Immature natural killer cell (primary cell): ENCODE measurements at regions not wholly inside any gene's neighbourhood (a gene's known extent, or its start where the extent isn't known, plus 50 kb on each side); places are given as distances from the start of the nearest gene placed in this dataset.
"Not testable (repeated sequence)": the region's sequence is repeated elsewhere in the genome, so short reads cannot be mapped to it uniquely, and the experiment has no call there.

Experiments used
- DNase-seq, 3 donors: peaks; one replicate each; pipeline ENCODE4 v3.0.0; 2022; ENCODE audit warnings: mixed read lengths in 1 of 3
- H3K27ac Mint-ChIP-seq, 6 donors: one replicate each; pipeline ENCODE4 v1.8.0; 2020; ENCODE audit warnings: mixed read lengths in 6 of 6, mild to moderate bottlenecking in 5 of 6, inconsistent platforms in 4 of 6, moderate library complexity in 3 of 6
- H3K27me3 Mint-ChIP-seq, 3 donors: one replicate each; pipeline ENCODE4 v1.8.0; 2020 to 2021; ENCODE audit warnings: low read depth in 3 of 3, mild to moderate bottlenecking in 3 of 3, mixed read lengths in 3 of 3, moderate library complexity in 3 of 3, inconsistent platforms in 1 of 3
- H3K36me3 Mint-ChIP-seq, 3 donors: one replicate each; pipeline ENCODE4 v1.8.0; 2020; ENCODE audit warnings: mixed read lengths in 3 of 3, inconsistent platforms in 2 of 3, mild to moderate bottlenecking in 2 of 3
- H3K4me1 Mint-ChIP-seq, 2 donors: one replicate each; pipeline ENCODE4 v1.8.0; 2020; ENCODE audit warnings: inconsistent platforms in 2 of 2, mild to moderate bottlenecking in 2 of 2, mixed read lengths in 2 of 2, moderate library complexity in 1 of 2
- H3K4me3 Mint-ChIP-seq, 5 donors: one replicate each; pipeline ENCODE4 v1.8.0; 2020; ENCODE audit warnings: mild to moderate bottlenecking in 5 of 5, mixed read lengths in 5 of 5, inconsistent platforms in 3 of 5, moderate library complexity in 3 of 5
- H3K9me3 Mint-ChIP-seq, 6 donors: one replicate each; pipeline ENCODE4 v1.8.0; 2020; ENCODE audit warnings: mild to moderate bottlenecking in 6 of 6, mixed read lengths in 6 of 6, inconsistent platforms in 4 of 6, moderate library complexity in 3 of 6

DNA sequence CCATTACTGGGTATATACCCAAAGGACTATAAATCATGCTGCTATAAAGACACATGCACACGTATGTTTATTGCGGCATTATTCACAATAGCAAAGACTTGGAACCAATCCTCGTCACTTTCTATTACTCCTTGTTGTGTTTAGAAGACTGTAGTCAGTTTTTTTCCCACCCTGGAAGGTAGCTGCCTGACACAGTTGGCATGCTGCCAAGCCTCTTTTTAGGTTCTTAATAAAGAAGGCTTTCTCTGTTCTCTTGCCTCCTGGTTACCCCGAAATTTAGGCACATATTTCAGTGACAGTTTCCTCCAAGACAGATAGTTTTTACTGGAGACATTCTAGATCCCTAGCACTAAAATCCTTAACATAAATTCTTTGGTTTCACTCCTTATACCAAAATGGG, 205.4 kb upstream of the PCSK5 start:
- no peak for DNase-seq
- Mint-ChIP-seq H3K36me3 (no peaks in the 10 kb centered on the region), H3K9me3 (peaks cover 0 to 11% (median 3%) of the 10 kb centered on the region in 6 donors), H3K27me3 (no peaks in the 10 kb centered on the region), H3K4me3 (no peak overlapping the region), H3K4me1 (no peaks in the 10 kb centered on the region), H3K27ac (no peak overlapping the region)

DNA sequence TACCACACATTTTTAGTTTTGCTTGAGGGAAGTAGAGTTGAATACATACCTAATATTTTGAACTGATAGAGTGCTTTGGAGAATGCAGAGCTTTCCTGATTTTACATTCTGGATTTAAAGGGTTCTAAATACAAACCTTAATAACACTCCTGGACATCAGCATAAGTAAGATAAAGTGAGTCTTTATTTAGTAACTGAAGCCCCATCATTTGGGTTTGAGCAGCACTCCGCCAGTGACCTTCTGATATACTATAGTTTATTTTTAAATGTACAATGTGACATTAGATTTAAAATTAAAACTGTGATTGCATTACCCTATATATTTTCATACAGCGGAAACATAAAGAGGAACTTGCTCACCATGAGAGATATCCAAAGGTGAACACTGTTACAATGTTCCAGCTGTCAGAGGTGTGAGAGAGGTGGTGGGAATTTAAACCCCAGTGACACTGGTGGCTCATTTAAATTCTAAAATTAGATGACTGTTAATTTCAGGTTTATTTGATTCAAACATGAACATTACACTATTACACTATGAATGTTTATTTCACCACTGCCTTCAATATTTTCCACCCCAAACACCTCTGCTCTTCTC, 203.0 kb upstream of the PCSK5 start:
- DNase-seq, result no peak
- Mint-ChIP-seq H3K27me3 (peaks cover 0 to 3% (median 0%) of the 10 kb centered on the region in 3 donors), H3K27ac (no peak overlapping the region), H3K4me1 (peaks cover 0 to 4% of the 10 kb centered on the region in 2 donors), H3K4me3 (no peak overlapping the region), H3K36me3 (no peaks in the 10 kb centered on the region), H3K9me3 (peaks cover 0 to 10% (median 2%) of the 10 kb centered on the region in 6 donors)

DNA sequence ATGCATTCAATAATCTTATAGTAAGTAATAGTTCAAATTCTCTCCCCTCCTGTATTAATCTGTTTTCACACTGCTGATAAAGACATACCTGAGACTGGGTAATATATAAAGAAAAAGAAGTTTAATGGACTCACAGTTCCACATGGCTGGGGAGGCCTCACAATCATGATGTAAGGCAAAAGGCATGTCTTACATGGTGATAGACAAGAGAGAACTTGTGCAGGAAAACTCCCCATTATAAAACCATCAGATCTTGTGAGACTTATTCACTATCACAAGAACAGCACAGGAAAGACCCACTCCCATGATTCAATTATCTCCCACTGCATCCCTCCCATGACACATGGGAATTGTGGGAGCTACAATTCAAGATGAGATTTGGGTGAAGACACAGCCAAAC, 199.9 kb upstream of the PCSK5 start:
- not testable (repeated sequence) for H3K27ac Mint-ChIP-seq, H3K9me3 Mint-ChIP-seq, H3K4me3 Mint-ChIP-seq, DNase-seq, H3K36me3 Mint-ChIP-seq, H3K4me1 Mint-ChIP-seq, H3K27me3 Mint-ChIP-seq

DNA sequence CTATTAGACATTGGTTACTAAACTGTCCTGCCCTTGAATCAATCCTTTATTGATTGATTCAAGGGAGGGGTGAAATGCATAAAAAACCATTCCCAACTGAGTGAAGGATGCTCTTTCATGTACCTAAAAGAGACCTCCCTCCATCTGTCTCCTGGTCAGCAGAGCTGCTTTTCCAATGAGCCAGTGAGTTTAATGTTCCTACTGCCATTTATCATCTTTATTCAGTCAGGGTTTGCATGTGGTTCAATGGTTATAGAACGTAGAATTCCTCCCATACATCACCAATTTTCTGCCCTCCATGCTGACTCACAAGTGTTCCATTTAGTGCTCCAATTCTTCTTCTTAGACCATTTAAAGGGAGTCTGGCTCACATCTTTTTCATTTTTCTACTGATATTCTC, 199.1 kb upstream of the PCSK5 start:
- Mint-ChIP-seq H3K9me3 (peaks cover 0 to 3% (median 0%) of the 10 kb centered on the region in 6 donors), H3K4me3 (no peak overlapping the region), H3K27me3 (peaks cover 0 to 3% (median 2%) of the 10 kb centered on the region in 3 donors), H3K4me1 (peaks cover 0 to 7% of the 10 kb centered on the region in 2 donors), H3K36me3 (no peaks in the 10 kb centered on the region), H3K27ac (no peak overlapping the region)
- no peak for DNase-seq

DNA sequence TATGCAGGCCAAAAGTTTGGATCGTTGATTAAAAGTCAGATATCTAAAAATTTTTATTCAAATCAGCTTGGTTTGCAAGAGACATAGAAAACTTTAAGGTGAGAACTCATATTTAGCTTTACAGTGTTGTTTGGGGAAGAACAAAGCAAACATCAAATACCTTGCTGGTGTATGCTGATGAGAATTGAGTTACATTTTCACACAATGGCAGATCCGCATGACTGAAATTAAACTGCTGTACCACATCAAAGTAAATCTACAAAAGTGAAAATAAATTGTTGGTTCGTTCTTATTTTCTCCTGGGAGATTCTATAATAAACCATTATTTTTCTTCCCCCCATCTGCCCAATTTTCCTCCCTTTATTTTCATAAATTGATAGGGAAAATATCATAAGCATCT, 198.2 kb upstream of the PCSK5 start:
- H3K36me3 Mint-ChIP-seq, result no peaks in the 10 kb centered on the region
- peaks cover 0 to 4% (median 3%) of the 10 kb centered on the region in 3 donors for H3K27me3 Mint-ChIP-seq
- H3K4me3 Mint-ChIP-seq, result no peak overlapping the region
- H3K27ac Mint-ChIP-seq, result no peak overlapping the region
- DNase-seq, result no peak
- peaks cover 0 to 7% of the 10 kb centered on the region in 2 donors for H3K4me1 Mint-ChIP-seq
- peaks cover 0 to 5% (median 0%) of the 10 kb centered on the region in 6 donors for H3K9me3 Mint-ChIP-seq

DNA sequence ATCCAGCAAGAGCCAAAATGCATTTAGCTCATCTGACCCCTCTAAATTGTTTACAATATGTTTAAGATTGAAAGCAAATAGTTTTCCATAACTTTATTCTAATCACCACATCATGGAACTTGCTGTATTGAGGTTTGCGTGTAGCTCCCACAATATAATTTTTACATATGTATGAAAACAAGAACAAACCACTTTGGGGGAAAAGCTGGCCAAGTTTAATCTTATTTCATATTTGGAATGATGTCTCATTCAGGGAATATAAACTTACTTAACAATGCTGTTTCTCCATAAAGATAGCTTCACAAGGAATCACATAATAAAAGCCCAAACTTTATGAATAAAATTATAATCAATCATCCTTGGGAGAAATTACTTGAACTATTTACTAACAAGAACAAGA, 194.6 kb upstream of the PCSK5 start:
- H3K27me3 Mint-ChIP-seq, result peaks cover 0 to 4% (median 4%) of the 10 kb centered on the region in 3 donors
- H3K4me1 Mint-ChIP-seq, result peaks cover 0 to 7% of the 10 kb centered on the region in 2 donors
- peaks cover 0 to 3% (median 0%) of the 10 kb centered on the region in 6 donors for H3K9me3 Mint-ChIP-seq
- no peak overlapping the region for H3K27ac Mint-ChIP-seq
- no peak overlapping the region for H3K4me3 Mint-ChIP-seq
- DNase-seq, result no peak
- no peaks in the 10 kb centered on the region for H3K36me3 Mint-ChIP-seq

DNA sequence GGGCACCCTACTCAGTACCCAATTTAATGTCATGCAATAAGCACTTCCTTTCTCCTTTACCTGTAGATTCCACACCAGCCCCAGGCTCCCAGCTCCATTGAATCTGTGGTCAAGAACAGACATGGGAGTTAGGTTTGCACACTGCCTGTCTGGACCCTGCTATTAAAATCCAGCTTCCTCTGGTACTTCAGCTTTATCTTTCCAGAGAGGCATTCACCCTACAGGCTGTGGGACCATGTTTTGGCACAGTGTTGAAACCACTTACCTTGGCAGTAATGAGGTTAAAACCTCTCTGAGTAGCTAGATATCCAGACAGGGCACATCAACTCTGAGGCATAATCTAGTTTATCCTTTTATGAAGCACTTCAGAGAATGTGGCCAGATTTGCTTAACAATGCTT, 191.5 kb upstream of the PCSK5 start:
- H3K9me3 Mint-ChIP-seq, result peaks cover 0 to 3% (median 0%) of the 10 kb centered on the region in 6 donors
- peaks cover 0 to 4% (median 2%) of the 10 kb centered on the region in 3 donors for H3K27me3 Mint-ChIP-seq
- no peaks in the 10 kb centered on the region for H3K4me1 Mint-ChIP-seq
- H3K4me3 Mint-ChIP-seq, result no peak overlapping the region
- H3K27ac Mint-ChIP-seq, result no peak overlapping the region
- no peak for DNase-seq
- H3K36me3 Mint-ChIP-seq, result no peaks in the 10 kb centered on the region

DNA sequence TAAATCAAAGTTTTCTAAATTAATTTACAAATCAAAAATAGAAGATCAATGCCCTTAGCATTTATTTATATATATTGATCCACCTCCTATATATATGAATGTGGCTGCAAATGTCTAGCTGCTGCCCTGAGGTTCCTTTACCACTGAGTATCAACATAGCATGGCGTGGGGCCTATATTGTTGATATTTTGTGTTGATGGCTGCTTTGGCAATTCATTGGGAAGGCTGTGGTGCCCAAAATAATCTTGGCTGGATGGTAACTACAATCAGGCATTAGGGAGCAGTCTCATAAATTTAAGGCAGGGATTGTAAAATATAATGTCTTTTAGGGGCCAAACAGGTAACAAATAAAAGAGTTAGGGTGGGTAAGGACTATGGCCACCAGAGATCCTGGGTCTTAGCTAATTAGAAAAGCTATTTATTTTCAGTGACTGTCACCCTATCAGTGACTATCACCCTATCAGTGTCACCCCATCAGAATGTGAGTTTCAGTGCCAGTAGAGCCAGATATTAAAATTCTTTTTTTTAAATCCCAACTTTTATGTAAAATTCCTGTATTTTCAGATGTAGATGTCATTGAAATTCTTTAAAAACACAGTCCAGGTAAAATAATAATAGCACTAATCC, 190.7 kb upstream of the PCSK5 start:
- Mint-ChIP-seq H3K9me3 (peaks cover 0 to 3% (median 0%) of the 10 kb centered on the region in 6 donors), H3K4me1 (no peaks in the 10 kb centered on the region), H3K27me3 (peaks cover 0 to 2% (median 2%) of the 10 kb centered on the region in 3 donors), H3K27ac (no peak overlapping the region), H3K36me3 (no peaks in the 10 kb centered on the region), H3K4me3 (no peak overlapping the region)
- DNase-seq, result no peak

DNA sequence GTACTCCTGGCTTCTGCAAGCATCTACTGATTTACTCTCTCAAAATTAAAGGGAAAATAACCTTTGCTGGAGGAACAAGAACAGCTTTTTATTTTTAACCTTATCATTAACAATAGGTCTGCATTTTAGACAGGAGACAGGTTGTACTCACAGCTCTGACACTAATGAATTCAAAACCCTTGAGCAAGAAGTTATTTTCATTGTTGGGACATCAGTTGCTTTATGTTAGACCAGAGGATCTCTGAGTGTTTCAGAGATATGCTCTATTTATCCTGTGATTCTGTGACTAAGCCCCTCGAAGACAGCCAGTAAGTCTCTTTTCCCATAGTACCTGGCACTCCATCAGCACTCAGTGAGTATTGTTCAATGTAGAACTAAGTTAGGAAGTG, 190.2 kb upstream of the PCSK5 start:
- DNase-seq, result no peak
- no peaks in the 10 kb centered on the region for H3K4me1 Mint-ChIP-seq
- H3K4me3 Mint-ChIP-seq, result no peak overlapping the region
- H3K36me3 Mint-ChIP-seq, result no peaks in the 10 kb centered on the region
- H3K9me3 Mint-ChIP-seq, result peaks cover 0 to 3% (median 0%) of the 10 kb centered on the region in 6 donors
- H3K27me3 Mint-ChIP-seq, result peaks cover 0 to 2% (median 2%) of the 10 kb centered on the region in 3 donors
- H3K27ac Mint-ChIP-seq, result no peak overlapping the region

DNA sequence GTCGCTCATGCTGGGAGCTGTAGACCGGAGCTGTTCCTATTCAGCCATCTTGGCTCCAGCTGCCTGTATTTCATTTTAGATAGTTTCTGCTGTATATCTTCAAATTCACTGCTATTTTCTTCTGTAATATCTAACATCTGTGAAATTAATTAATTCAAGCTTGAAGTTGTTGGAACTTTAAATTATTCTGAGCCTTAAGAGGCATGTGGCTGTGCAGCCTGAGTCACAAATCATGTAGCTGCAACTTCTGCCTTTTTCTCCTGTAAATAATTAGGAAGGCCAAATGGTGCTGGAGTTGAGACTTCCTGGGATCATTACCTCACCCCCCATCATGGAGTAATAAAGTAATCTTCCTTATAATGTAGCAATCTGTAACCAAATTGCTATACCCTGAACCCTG, 183.3 kb upstream of the PCSK5 start:
- Mint-ChIP-seq H3K9me3 (peaks cover 0 to 10% (median 5%) of the 10 kb centered on the region in 6 donors), H3K4me1 (no peaks in the 10 kb centered on the region), H3K27ac (no peak overlapping the region), H3K36me3 (no peaks in the 10 kb centered on the region), H3K27me3 (peaks cover 0 to 2% (median 1%) of the 10 kb centered on the region in 3 donors), H3K4me3 (no peak overlapping the region)
- no peak for DNase-seq

DNA sequence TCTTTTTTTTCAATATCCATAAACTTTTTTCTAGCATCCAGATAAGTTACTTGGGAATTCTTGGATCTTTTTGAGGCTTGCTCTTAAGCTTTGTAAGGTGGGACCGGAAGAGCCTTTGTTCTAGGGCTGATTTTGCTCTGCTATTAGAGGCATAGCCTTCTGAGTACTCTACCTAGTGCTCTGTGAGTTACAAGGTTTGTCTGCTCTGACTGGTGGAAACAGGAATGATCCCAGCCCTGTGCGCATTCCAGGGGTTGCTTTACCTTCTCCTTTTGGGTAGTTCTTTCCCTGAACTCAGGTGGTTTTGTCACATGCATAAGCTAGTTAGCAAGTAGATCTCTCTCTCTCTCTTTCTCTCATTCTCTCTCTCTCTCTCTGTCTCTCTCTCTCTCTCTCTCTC, 180.8 kb upstream of the PCSK5 start:
- Mint-ChIP-seq H3K9me3 (peaks cover 0 to 11% (median 4%) of the 10 kb centered on the region in 6 donors), H3K4me3 (no peak overlapping the region), H3K27ac (no peak overlapping the region), H3K4me1 (no peaks in the 10 kb centered on the region), H3K36me3 (no peaks in the 10 kb centered on the region), H3K27me3 (peaks cover 0 to 3% (median 1%) of the 10 kb centered on the region in 3 donors)
- no peak for DNase-seq

DNA sequence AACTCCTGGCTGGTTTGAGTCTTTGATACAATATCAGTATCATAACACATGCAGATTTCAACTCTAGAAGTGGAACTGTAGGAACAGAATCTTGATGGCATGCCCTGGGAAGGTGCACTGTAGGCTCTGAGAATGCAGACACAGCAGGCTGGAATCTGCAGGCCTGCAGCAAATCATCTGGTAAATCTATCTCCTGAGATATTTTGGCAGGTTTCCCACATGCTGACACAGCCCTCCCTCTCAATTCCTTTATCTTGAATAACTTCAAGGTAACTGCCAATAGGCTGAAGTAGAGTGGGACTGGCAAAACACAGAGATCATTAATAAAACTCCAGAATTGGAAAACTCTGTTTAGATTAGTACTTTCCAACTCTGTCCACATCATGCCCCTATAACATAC, 177.8 kb upstream of the PCSK5 start:
- H3K27me3 Mint-ChIP-seq, result peaks cover 2 to 5% (median 4%) of the 10 kb centered on the region in 3 donors
- H3K4me3 Mint-ChIP-seq, result no peak overlapping the region
- DNase-seq, result no peak
- H3K27ac Mint-ChIP-seq, result no peak overlapping the region
- no peaks in the 10 kb centered on the region for H3K36me3 Mint-ChIP-seq
- peaks cover 0 to 11% (median 3%) of the 10 kb centered on the region in 6 donors for H3K9me3 Mint-ChIP-seq
- H3K4me1 Mint-ChIP-seq, result no peaks in the 10 kb centered on the region

DNA sequence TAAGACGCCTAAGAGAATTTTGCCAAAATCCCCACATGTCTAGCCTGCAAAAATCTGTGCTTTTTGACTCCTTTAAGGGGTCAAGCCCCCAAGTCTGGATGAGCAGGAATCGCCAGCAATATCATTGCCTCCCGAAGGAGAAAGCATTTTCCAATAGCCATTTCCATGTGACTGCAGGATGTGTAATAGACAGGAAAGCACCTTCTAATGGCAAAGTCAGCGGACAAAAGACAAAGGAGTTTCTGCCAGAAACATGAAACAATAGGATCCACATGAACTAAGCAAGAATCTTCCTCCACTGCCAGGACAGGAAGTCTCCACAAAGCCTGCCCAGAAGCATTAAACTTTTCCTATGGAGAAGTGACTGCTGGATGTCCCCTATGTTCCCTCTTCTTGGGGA, 177.1 kb upstream of the PCSK5 start:
- Mint-ChIP-seq H3K27ac (no peak overlapping the region), H3K4me1 (no peaks in the 10 kb centered on the region), H3K4me3 (no peak overlapping the region), H3K9me3 (peaks cover 0 to 11% (median 3%) of the 10 kb centered on the region in 6 donors), H3K27me3 (peaks cover 2 to 5% (median 4%) of the 10 kb centered on the region in 3 donors), H3K36me3 (no peaks in the 10 kb centered on the region)
- no peak for DNase-seq

DNA sequence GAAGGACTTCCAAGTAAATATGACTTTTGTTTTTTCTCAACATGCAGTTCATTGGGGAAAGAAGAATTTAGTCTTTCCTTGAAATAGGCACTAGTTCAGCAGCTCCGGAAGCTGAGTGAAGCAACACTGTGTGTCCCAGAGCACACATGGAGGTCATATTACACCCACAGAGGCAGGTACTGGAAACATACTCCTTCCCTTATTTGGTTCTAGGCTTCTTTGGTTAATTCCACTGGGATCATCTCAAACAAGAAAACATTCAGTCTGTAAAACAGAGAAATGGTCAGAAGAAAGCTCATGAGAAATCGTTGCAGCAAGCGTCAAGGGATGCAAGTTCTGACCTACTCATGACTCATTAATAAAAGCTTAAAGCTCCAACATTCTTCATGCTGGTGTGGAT, 175.1 kb upstream of the PCSK5 start:
- H3K4me1 Mint-ChIP-seq, result no peaks in the 10 kb centered on the region
- no peak overlapping the region for H3K4me3 Mint-ChIP-seq
- H3K27me3 Mint-ChIP-seq, result peaks cover 1 to 4% (median 3%) of the 10 kb centered on the region in 3 donors
- no peaks in the 10 kb centered on the region for H3K36me3 Mint-ChIP-seq
- no peak overlapping the region for H3K27ac Mint-ChIP-seq
- DNase-seq, result no peak
- peaks cover 0 to 5% (median 3%) of the 10 kb centered on the region in 6 donors for H3K9me3 Mint-ChIP-seq

DNA sequence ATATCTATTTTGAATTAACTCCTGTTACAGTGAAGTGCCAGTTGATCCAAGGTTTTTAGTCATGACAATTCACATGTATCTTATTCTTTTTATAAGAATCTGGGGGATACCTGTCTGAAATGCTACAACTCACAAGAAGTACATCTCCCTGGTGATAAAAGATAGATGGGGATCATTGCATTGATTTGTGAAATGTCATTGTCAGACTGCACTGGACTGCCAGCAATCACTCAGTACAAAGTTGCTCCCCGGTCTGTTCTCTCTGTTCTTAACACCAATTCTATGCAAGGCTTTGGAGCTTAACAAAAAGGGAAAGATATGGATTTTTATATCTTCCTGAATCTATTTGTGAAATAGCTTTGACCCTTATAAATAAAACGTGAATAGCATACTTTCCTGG, 171.8 kb upstream of the PCSK5 start:
- no peaks in the 10 kb centered on the region for H3K36me3 Mint-ChIP-seq
- peaks cover 3 to 4% (median 3%) of the 10 kb centered on the region in 3 donors for H3K27me3 Mint-ChIP-seq
- no peak overlapping the region for H3K4me3 Mint-ChIP-seq
- no peak for DNase-seq
- no peak overlapping the region for H3K27ac Mint-ChIP-seq
- no peaks in the 10 kb centered on the region for H3K4me1 Mint-ChIP-seq
- peaks cover 0 to 8% (median 0%) of the 10 kb centered on the region in 6 donors for H3K9me3 Mint-ChIP-seq
